ENCODE measurements at regions not wholly inside any gene's neighbourhood (a gene's known extent, or its start where the extent isn't known, plus 50 kb on each side); places are given as distances from the start of the nearest gene placed in this dataset.
"Not testable (repeated sequence)": the region's sequence is repeated elsewhere in the genome, so short reads cannot be mapped to it uniquely, and the experiment has no call there.

DNA sequence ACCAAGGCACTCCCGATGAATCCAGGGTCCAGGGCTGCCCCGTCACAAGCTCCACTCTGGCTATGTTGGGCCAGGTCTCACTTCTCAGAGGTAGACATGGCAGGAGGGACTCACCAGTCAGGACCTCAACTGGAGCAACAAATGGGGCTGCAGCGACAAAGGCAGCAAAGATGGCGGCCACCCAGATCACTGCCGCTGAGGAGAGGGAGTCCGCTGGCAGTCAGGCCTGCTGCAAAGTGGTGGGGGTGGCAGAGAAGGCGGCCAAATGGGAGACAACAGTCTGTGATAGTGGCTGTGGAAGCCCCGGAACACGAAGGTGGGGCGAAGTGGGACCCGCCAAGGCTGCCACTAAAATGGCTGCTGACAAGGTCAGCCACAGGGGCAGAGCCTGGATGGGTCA, 143.3 kb upstream of the RADX start:
- Histone ChIP-seq H3K79me2 (ENCODE audit: low read length) (no peaks in the 10 kb centered on the region), H3K9ac (ENCODE audit: low read length) (no peak overlapping the region), H3K4me3 (ENCODE audit: low read length) (no peak overlapping the region), H3K27me3 (ENCODE audit: low read depth, low read length) (no peaks in the 10 kb centered on the region), H3K9me3 (ENCODE audit: insufficient read depth, low read length) (no peaks in the 10 kb centered on the region), H3K4me1 (ENCODE audit: low read length) (no peaks in the 10 kb centered on the region), H3K36me3 (replicated peaks; ENCODE audit: low read depth, low read length) (no peaks in the 10 kb centered on the region), H2AFZ (ENCODE audit: low read depth, low read length) (no peak overlapping the region), H3K27ac (ENCODE audit: low read length) (no peak overlapping the region), H4K20me1 (ENCODE audit: insufficient read depth, low read length) (no peaks in the 10 kb centered on the region), H3K4me2 (ENCODE audit: low read length) (no peak overlapping the region)
- no peak for TF ChIP-seq EZH2phosphoT487 (IDR thresholded peaks at IDR 0.05; ENCODE audit: low read depth)
- TF ChIP-seq, protein P1, sequence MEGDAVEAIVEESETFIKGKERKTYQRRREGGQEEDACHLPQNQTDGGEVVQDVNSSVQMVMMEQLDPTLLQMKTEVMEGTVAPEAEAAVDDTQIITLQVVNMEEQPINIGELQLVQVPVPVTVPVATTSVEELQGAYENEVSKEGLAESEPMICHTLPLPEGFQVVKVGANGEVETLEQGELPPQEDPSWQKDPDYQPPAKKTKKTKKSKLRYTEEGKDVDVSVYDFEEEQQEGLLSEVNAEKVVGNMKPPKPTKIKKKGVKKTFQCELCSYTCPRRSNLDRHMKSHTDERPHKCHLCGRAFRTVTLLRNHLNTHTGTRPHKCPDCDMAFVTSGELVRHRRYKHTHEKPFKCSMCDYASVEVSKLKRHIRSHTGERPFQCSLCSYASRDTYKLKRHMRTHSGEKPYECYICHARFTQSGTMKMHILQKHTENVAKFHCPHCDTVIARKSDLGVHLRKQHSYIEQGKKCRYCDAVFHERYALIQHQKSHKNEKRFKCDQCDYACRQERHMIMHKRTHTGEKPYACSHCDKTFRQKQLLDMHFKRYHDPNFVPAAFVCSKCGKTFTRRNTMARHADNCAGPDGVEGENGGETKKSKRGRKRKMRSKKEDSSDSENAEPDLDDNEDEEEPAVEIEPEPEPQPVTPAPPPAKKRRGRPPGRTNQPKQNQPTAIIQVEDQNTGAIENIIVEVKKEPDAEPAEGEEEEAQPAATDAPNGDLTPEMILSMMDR (IDR thresholded peaks at IDR 0.05; ENCODE audit: low read depth, low read length) = no peak

DNA sequence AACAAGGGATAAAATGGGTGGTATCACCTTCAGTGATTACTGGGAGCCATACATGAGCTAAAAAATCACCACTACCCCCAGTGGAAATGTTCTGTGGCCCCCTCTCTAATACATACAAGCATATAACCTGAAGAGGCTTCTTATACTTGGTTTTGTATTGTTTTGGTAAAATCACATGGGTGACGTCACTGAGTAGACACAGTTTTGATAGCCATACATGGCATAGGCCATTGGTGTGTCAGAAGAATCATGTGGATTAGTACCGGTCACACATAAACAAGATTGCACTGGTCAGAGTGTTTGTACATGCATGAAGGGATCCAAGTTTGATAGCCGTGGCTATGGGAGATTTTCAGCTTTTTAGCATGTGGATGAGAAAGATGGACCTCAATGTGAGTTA, 131.9 kb upstream of the RADX start:
- H2AFZ ChIP-seq (ENCODE audit: low read depth, low read length) = no peak overlapping the region
- no peaks in the 10 kb centered on the region for H4K20me1 ChIP-seq (ENCODE audit: insufficient read depth, low read length)
- H3K36me3 ChIP-seq (replicated peaks; ENCODE audit: low read depth, low read length) = no peaks in the 10 kb centered on the region
- H3K9ac ChIP-seq (ENCODE audit: low read length) = no peak overlapping the region
- H3K79me2 ChIP-seq (ENCODE audit: low read length) = no peaks in the 10 kb centered on the region
- H3K9me3 ChIP-seq (ENCODE audit: insufficient read depth, low read length) = no peaks in the 10 kb centered on the region
- no peak overlapping the region for H3K4me2 ChIP-seq (ENCODE audit: low read length)
- no peaks in the 10 kb centered on the region for H3K27me3 ChIP-seq (ENCODE audit: low read depth, low read length)
- no peak overlapping the region for H3K27ac ChIP-seq (ENCODE audit: low read length)
- TF ChIP-seq, protein P1 (IDR thresholded peaks at IDR 0.05; ENCODE audit: low read depth, low read length) = no peak
- TF ChIP-seq EZH2phosphoT487 (IDR thresholded peaks at IDR 0.05; ENCODE audit: low read depth) = no peak
- no peak overlapping the region for H3K4me3 ChIP-seq (ENCODE audit: low read length)
- peaks cover 29% of the 10 kb centered on the region for H3K4me1 ChIP-seq (ENCODE audit: low read length)

DNA sequence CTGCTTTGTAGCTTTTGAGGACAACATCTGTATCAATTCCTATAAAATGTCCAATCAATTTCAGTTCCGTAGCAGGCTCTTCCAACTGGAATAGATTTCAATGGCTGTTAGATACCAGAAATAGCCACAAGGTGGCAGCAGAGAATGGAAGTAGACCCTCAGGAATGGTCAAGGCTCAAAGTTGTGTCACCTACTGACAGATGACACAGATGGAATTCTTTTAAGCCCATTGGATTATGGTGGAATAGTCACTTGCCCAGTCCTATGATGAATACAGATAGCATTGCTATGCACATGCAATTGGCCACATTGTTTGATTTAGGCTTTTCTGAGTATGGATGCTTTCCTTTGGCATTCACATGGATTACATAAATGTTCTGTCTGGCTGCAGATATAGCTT, 130.4 kb upstream of the RADX start:
- Histone ChIP-seq H3K4me1 (ENCODE audit: low read length) (peaks cover 43% of the 10 kb centered on the region), H3K9ac (ENCODE audit: low read length) (no peak overlapping the region), H3K4me3 (ENCODE audit: low read length) (no peak overlapping the region), H3K4me2 (ENCODE audit: low read length) (peak overlapping the region; percentile 28; the same call in 1 of the 2 replicates), H3K9me3 (ENCODE audit: insufficient read depth, low read length) (no peaks in the 10 kb centered on the region), H3K27me3 (ENCODE audit: low read depth, low read length) (no peaks in the 10 kb centered on the region), H3K27ac (ENCODE audit: low read length) (no peak overlapping the region), H2AFZ (ENCODE audit: low read depth, low read length) (no peak overlapping the region), H3K79me2 (ENCODE audit: low read length) (no peaks in the 10 kb centered on the region), H4K20me1 (ENCODE audit: insufficient read depth, low read length) (no peaks in the 10 kb centered on the region), H3K36me3 (replicated peaks; ENCODE audit: low read depth, low read length) (no peaks in the 10 kb centered on the region)
- TF ChIP-seq, protein P1 (IDR thresholded peaks at IDR 0.05; ENCODE audit: low read depth, low read length) = peak; percentile 81
- TF ChIP-seq EZH2phosphoT487 (IDR thresholded peaks at IDR 0.05; ENCODE audit: low read depth) = no peak

DNA sequence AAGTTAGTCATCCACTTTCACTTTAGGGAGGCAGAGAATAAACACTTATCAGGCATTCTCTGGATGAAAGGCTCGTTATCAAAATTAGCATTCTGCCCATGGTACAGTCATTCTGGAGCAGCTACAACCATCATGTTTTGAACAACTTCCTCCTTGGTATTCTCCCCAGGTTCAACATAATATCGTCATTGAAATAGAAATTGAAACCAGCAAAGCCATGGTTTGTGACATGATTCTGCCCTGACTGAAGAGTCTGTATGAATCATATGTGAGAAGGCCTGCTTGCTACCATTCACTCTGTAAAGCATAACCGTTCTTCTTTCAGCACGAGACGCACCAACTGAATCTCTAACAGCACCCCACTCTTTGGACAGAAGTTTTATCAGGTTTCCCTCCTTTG, 127.5 kb upstream of the RADX start:
- Histone ChIP-seq H3K27ac (ENCODE audit: low read length) (peak overlapping the region; percentile 91), H4K20me1 (ENCODE audit: insufficient read depth, low read length) (no peaks in the 10 kb centered on the region)
- TF ChIP-seq EZH2phosphoT487 (IDR thresholded peaks at IDR 0.05; ENCODE audit: low read depth) = no peak
- TF ChIP-seq, protein P1 (IDR thresholded peaks at IDR 0.05; ENCODE audit: low read depth, low read length) = no peak

DNA sequence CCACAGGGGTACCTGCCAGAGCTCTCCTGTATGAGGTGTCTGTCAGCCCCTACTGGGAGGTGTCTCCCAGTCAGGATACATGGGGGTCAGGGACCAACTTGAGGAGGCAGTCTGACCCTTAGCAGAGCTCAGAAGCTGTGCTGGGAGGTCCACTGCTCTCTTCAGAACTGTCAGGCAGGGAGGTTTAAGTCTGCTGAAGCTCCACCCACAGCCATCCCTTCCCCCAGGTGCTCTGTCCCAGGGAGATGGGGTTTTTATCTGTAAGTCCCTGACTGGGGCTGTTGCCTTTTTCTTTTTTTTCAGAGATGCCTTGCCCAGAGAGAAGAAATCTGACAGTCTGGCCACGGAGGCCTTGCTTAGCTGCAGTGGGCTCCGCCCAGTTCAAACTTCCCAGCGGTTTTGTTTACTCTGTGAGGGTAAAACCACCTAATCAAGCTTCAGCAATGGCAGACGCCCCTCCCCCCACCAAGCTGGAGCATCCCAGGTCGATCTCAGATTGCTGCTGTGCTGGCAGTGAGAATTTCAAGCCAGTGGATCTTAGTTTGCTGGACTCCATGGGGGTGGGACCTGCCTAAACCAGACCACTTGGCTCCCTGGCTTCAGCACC, 118.5 kb upstream of the RADX start:
- H3K4me2 ChIP-seq (ENCODE audit: low read length) = peak overlapping the region; percentile 52
- H4K20me1 ChIP-seq (ENCODE audit: insufficient read depth, low read length); H3K27me3 ChIP-seq (ENCODE audit: low read depth, low read length); H3K36me3 ChIP-seq (replicated peaks; ENCODE audit: low read depth, low read length); H3K9ac ChIP-seq (ENCODE audit: low read length); H3K9me3 ChIP-seq (ENCODE audit: insufficient read depth, low read length); H3K79me2 ChIP-seq (ENCODE audit: low read length): not testable (repeated sequence)
- peaks cover 15% of the 10 kb centered on the region for H3K4me1 ChIP-seq (ENCODE audit: low read length)
- H2AFZ ChIP-seq (ENCODE audit: low read depth, low read length) = peak overlapping the region; percentile 30; the same call in 1 of the 2 replicates
- peak overlapping the region; percentile 37; the same call in 1 of the 2 replicates for H3K4me3 ChIP-seq (ENCODE audit: low read length)
- peak overlapping the region; percentile 46 for H3K27ac ChIP-seq (ENCODE audit: low read length)

More for the DNA sequence above, 127.5 kb upstream of the RADX start:
- no peaks in the 10 kb centered on the region for H3K36me3 ChIP-seq (replicated peaks; ENCODE audit: low read depth, low read length)
- peak overlapping the region; percentile 56 for H3K9ac ChIP-seq (ENCODE audit: low read length)
- no peaks in the 10 kb centered on the region for H3K79me2 ChIP-seq (ENCODE audit: low read length)
- H3K4me1 ChIP-seq (ENCODE audit: low read length) = peaks cover 43% of the 10 kb centered on the region
- no peaks in the 10 kb centered on the region for H3K27me3 ChIP-seq (ENCODE audit: low read depth, low read length)
- peak overlapping the region; percentile 60 for H3K4me3 ChIP-seq (ENCODE audit: low read length)
- H3K9me3 ChIP-seq (ENCODE audit: insufficient read depth, low read length) = no peaks in the 10 kb centered on the region
- peak overlapping the region; percentile 74 for H3K4me2 ChIP-seq (ENCODE audit: low read length)
- peak overlapping the region; percentile 68; the same call in 1 of the 2 replicates for H2AFZ ChIP-seq (ENCODE audit: low read depth, low read length)
